GM19023 (cell line): ENCODE measurements at regions not wholly inside any gene's neighbourhood (a gene's known extent, or its start where the extent isn't known, plus 50 kb on each side); places are given as distances from the start of the nearest gene placed in this dataset.
"Not testable (repeated sequence)": the region's sequence is repeated elsewhere in the genome, so short reads cannot be mapped to it uniquely, and the experiment has no call there.

Experiments used
- ATAC-seq: cut with Tn5 transposase; IDR thresholded peaks from one replicate; pipeline ENCODE4 v1.9.1; 2021; ENCODE audit warnings: mild to moderate bottlenecking, moderate library complexity; ENCODE audit not compliant: unreplicated experiment

DNA sequence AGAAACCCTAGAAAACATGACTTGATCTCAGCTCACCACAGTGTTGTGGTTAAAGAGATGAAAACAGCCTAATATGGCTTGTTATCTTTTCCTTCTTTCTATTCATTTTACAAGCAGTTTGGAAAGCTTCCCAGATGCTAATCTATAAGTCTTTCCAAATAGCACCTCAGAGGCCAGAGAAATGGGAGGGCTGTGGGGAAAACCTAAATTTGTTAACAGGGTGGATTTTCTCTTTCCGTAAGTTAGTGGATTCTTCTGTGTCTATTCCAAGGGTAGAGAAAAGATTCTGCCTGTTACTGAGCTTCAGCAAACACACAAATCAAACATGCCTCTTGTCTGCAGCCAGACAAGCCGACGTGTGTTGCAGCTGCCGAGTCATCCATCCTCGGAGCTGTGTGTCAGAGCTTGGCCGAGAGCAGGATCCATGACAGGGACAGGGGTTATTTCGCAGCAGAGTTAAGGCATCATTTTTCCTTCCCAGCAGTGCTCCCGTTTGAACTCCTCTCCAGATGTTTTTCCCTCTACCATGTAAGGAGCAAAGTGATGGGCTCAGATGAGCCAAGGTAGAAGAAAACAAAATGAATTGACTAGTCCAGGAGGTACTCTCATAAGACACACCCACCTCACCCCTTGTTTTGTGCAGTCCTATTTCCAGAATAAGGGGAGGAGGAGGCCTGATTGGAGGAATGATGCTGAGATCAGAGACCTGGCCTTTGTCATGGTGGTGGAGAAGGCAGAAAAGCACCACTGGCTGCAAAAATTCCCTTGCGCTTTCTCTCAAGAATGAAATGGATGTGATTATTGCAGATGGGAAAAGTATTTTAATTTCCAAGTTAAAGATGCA, 560.0 kb downstream of the C6orf118 start:
- no peak for ATAC-seq

GRCh38 chr6:164744301-164744700, 565.1 kb downstream of the C6orf118 start:
- ATAC-seq: no peak

DNA sequence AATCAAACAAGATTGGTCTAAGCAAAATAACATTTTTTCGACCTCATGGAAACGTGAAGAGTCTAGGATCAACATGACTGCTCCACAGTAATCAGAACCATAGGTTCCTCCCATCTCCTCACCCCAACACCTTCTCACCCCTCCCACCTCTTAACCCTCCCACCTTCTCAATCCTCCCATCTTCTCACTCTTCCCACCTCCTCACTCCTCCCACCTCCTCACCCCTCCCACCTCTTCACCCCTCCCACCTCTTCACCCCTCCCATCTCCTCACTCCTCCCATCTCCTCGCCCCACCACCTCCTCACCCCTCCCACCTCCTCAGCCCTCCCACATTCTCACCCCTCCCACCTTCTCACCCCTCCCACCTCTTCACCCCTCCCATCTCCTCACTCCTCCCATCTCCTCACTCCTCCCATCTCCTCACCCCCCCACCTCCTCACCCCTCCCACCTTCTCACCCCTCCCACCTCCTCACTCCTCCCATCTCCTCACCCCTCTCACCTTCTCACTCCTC, 567.4 kb downstream of the C6orf118 start:
- ATAC-seq: no peak

- ATAC-seq: not testable (repeated sequence)
Observed at GRCh38 chr6:164736090-164736489, 573.3 kb downstream of the C6orf118 start.

DNA sequence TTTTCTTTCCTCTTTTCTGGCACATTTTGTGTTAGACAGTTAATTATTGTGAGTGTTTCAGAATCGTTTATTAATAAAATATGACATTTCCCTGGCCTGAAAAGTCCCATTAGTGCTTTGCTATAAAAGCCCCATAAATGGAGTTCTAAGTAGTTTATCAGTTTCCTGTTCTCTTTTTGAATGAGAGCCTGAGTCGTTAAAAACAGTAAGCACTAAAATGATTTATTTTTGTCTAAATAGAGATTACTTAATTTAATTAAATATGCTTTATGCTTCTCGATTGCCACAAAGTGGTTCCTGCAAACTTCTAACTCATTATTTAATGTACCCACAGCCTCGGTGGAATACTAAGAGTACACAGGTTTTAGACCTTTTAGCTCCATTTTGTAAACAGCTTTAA, 577.9 kb downstream of the C6orf118 start:
- no peak for ATAC-seq

GRCh38 chr6:164721460-164721859, 587.9 kb downstream of the C6orf118 start:
- ATAC-seq: no peak

DNA sequence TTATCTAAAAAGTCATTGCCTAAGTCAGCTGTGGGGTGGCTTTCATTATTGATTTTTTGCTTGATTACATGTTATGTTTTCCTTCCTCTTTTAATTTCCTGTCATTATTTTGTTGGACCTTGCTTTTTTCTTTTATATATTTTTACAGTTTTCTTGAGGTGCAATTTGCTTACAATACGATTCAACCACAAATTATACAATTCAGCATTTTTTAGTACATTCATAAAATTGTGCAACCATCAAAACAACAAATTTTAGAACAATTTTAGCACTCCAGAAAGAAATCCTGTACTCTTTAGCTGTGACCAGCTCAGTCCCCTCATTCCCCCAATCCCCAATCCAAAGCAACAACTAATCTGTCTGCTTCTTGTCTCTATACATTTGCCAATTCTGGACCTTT, 608.9 kb downstream of the C6orf118 start:
- no peak for ATAC-seq

DNA sequence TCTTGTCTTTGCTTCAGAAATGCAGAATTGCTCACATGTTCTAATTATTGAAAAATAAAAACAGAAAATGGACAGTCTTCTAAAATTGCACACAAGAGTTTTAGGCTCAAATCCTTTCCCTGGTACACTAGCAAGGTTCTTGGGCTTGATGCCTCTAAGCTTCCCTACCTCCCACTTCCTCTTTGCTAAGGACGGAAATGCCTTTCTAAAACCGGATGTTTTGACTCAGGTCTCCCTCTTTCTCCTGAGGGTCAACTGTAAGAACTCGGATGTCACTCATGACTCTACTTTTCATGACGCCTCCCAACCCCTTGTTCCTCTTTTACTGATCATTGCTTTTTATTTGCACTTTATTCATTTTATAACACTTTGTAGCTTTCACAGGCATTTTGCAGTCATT, 613.5 kb downstream of the C6orf118 start:
- ATAC-seq: no peak

DNA sequence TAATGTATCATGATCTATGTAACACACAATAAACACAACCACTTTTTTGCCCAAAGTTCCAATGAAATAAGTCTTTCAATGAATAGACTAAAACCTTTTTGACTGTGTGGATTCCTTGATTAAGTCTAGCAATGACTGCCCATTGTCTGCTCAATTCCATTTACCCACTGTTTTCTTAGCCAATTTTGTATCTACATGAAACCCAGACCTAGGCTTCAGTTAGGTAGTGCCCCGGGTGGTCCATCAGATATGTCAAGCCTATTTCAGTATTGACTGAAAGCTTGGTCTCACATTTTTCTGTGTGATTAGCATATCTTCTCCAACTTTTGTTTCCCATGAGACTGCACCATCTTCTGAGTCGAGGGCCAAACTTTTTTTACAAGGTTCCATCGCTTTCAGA, 615.0 kb downstream of the C6orf118 start:
- no peak for ATAC-seq

DNA sequence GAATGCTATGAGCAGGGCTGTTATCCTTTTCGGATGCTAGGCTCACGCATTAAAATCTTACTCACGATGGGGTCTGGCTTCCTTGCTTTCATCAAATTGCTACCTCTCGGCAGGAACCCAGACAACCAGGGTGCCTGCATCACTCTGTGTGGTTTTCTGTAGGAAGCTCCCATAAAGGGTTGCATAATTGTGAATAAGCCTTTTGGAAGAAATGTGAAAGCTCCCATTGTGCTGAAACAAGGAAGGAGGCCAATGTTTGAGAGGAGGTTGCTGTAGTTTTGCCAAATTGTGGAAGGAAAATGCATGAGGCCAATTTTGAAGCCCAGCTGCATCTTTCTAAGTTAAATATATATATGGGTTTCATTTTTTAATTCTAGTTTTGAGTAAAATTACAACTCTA, 615.5 kb downstream of the C6orf118 start:
- ATAC-seq: no peak

DNA sequence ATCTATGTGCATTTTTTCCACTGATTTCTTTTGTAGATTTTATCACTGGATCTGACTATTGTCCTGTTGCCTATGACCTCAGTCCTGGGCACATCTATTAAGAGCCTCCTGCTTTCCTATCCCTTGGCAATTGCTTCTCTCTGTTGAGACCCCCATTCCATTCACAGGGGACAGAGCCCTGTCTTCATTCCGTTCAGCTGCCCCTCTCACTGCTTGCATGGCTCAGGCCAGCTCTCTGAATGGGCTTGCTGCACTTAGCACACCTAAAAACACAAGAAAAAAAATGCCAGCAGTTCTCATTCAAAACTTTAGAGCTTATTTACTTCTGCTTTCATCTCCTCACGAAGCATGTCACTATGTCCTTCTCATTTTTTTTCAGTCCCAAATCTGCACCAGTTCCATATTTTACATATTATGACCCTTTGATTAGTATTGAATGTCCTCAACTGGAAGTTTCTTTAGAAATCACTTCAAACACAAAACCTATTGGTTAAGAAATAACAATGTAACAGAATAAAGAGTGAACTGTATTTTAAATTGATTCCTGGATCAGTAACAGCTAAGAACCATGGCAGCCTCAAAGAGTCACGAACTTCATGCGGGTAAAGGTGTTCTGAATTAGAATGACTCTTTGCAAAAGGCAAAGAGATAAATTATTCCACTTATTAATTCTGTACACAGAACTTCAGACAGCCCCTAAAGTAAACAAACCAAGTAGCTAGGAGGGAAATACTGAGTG, 616.5 kb downstream of the C6orf118 start:
- no peak for ATAC-seq

- no peak for ATAC-seq
Observed at GRCh38 chr6:164690702-164691500, 618.5 kb downstream of the C6orf118 start.

DNA sequence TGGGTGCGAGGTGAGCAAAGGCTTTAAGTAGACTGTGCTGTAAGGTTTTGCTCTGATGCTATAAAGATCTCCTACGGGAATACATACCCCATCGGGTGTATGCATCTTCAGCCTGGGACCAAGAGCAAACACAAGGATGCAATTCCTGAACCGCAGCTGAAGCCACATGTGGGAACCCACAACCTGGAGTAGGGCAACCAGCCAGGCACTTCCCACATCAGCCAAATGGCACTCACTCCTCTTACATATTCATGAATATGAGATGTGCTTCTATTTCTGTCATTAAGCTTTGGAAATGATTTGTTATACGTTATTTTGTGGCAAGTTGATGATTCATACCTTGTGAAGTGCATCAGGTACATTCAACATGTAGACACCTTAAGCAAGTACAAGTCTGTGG, 619.2 kb downstream of the C6orf118 start:
- ATAC-seq: no peak

DNA sequence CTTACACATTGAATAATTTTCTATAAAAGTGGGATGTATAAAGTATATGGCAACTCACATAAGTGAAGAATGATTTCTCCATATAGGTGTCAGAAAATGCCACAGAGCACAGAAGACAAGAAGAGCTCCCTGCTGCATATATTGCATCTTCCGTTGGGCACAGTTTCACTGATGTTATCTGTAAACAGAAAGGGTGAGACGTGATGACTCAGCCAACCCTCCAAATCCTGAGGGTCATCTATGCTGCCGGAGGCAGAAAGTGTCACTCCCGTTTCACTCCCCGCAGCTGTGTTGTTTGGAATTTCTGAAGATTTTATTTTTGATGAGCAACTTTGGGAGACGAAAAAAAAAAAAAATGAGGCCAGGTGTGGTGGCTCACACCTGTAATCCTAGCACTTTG, 644.1 kb downstream of the C6orf118 start:
- no peak for ATAC-seq

DNA sequence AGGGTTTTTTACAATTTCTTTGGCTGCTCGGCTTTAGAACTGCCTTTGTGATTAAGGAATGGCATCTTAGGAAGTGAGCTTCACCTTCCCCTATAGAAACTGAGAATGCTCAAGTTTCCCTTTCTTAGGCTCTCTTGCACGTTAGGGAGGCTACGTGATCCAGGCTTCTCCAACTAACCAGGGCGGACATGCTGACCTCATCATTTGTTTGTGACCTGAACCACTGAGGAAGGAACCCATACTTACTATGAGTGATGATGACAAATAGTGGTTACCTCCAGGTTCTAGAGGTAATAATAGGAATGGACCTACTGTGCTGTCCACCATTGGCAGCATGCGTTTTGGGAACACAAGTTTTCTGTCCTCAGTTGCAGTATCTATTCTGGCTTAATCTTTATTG, 645.8 kb downstream of the C6orf118 start:
- no peak for ATAC-seq

DNA sequence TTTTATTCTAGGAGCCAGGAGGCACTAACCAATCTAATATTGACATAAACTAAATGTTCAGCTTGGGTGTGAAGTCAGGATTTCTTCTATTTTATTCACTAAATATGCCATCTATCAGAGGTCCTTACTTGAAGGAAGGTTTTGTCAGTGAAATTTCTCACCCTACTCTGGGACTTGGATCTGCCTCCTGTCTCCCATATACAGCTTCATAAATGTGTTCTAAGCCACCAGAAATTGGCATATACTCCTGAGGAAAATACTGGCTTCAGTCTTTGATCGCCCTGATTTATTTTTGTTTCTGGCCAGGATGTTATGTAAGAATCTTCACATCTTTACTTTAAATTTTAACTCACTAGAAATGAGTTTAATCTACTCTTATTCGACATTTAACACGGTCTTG, 647.7 kb downstream of the C6orf118 start:
- no peak for ATAC-seq

- ATAC-seq: no peak
Observed at GRCh38 chr6:164660781-164661180, 648.6 kb downstream of the C6orf118 start.

DNA sequence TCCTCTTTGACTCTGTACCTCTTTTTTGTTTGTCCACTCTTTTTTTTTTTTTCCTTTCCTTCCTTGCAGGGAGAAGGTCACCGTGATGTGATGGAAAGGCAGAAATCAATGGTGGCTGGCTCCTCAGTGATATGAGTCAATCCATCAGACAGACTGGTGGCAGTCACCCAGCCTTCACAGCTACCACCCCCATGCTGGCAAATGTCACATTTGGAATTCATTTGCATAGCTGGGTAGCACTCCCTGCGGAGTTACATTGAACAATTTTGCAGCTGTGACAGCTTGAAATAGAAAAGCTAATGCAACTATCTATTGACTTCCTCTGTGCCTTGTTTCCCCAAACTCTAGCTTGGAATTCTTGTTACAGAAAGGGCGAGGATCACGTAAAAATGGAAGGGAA, 668.4 kb downstream of the C6orf118 start:
- no peak for ATAC-seq

DNA sequence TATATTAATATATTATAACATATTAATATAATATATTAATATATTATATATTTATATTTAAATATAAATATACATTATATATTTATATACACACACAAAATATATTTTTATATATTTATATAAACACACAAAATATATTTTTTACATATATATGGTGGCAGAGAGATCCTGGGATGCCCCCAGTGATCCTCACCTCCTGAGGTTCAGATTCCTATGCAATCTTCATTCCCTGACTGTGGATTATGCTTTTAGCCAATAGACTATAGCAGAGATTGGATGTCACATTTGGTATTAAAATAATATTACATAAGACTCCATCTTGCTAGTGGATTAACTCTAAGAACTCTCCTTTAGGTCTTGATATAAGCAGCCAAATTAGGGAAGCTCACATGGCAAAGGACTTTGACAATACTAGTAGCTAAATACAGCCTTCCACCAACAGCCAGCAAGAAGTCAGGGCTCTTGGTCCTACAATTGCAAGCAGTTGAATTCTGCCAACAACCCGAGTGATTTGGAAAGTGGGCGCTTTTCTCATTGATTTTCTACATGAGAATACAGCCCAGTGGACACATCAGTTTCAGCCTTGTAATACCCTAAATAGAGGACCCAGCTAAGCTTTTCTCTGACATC, 681.0 kb downstream of the C6orf118 start:
- no peak for ATAC-seq

- ATAC-seq: no peak
Observed at GRCh38 chr6:164616917-164617524, 692.4 kb downstream of the C6orf118 start.
